Fibroblast of skin of left biceps (primary cell): ENCODE measurements at regions not wholly inside any gene's neighbourhood (a gene's known extent, or its start where the extent isn't known, plus 50 kb on each side); places are given as distances from the start of the nearest gene placed in this dataset.

Source experiments
- DNase-seq, 2 experiments: peaks; one replicate each; pipeline ENCODE4 v3.0.0-alpha.2; 2013; ENCODE audit warnings: low read depth in 2 of 2

DNA sequence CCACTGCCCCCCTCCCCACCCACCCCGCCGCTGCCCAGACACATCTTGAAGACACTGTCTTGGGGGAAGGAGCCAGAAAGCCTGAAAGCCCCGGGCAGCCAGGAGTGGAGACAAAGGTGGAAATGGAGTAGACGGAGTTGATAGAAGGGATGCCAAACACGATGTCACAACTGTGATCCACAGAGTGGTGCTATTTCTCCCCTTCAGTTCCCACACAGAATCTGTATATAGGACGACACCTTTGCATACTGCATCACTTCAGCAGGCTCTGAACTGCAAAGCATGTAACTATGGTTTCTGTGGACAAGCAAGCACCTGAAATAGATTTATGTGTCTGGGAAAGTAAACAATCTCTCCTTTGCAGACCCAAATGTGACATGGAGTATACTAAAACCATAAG is 56.4 kb upstream of the F13A1 start:
- DNase-seq = no peak

DNA sequence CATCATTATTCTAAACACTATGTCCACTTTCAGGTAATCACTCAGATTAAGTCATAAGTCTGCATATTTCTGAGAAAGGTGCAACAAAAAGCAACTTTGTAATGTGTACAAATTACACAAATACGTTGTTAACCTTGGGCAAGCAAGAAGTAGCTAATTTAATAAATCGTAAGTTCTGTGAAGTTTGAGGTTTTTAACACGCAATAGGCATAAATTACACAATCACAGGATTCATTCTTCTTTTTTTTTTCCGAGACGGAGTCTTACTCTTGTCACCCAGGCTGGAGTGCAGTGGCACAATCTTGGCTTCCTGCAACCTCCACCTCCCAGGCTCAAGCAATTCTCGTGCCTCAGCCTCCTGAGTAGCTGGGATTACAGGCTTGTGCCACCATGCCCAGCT is 57.2 kb upstream of the F13A1 start:
- no peak for DNase-seq

DNA sequence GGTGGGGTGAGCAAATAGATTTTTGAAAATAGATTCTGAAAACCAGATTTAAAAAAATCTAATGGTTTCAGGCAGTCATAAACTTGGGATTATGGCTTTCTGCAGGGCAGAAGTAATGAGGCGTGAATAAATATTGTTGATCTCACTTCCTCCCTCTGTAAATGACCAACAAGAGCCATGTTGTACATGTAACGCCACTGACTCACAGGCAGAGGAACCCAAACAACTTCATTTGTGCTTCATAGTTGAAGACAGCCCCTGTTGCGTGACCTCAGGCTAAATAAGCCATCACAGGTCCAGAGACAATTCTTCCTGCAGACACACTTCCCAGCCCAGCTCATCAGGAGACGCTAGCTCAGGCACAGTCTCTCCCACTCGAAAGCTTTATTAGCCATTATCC is 59.1 kb upstream of the F13A1 start:
- DNase-seq = no peak

GRCh38 chr6:6384520-6384919 is 64.1 kb upstream of the F13A1 start:
- no peak for DNase-seq

DNA sequence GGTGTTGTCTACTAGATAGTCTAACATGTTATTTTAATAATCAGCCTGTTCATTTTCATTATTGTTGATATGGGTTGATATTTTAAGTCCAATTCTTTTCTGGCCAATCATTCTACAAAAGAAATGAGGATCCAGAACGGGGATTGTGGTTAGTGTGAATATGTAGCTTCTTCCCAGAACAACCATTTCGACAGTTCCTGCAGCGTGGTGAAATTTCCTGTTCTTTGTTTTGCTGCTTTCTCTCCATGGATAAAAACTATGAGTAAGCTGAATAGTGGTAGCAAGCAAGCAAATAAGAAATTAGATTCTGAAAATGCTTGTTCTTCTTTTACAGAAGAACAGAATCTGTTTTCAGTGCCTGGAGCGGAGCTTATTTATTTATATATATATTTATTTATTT is 65.5 kb upstream of the F13A1 start:
- DNase-seq = no peak

DNA sequence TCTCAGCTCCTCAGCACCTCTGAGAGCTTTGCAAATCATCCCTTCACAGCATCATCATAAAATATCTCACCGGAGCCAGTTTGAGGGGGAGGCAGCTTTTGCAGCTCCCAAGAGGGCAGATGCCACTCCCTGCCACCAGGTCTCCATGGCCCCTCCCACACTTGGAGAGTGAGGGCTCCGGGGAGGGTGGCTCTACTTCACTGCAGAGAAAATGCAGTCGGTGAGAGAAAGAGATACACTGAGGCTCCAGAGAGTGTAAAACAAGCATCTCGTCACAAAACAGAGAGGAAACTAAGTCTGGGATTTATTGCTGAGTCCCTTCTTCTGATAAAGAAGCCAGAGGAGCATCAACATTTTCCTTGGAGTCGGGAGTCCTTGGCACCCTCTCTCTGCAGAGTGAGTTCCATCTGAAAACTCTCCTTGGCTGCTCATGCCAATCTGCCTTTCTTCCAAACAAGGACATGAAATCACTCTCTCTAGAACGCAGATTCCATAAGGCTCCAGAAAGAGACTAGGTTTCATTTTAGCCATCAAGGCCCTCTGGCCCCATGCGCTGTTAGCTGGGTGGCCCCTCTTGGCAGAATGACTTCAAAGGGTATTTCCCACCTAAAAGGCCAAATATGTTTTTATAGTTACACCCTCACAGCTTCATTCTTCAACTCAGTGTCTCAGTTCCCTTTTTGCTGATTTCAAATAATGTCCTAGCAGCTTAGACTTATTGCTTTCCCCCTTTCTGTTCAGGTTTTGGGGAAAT is 70.6 kb upstream of the F13A1 start:
- no peak for DNase-seq

GRCh38 chr6:6392214-6393068 is 72.0 kb upstream of the F13A1 start:
- no peak for DNase-seq

DNA sequence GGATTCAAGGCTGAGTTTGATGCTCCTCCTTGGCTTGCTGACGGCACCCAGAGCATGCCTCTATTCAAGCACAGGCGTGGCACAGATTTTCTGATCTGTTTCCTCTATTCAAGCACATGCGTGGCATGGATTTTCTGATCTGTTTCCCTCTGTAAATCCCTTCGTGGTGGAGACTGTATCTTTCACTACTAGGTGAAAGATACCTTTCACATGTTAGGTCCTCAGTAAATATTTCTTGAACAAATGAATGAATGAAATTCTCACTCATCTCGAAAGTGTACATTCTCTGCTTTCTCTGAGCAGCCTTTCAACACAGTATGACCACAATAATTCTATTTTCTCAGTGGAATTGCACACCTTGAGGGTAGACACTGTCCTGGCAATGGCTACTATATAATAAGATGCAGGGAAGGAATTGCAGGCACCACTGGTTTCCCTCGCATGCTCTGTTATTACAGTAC is 72.6 kb upstream of the F13A1 start:
- DNase-seq = no peak

GRCh38 chr6:6395581-6396197 is 75.2 kb upstream of the F13A1 start:
- no peak for DNase-seq

GRCh38 chr6:6397842-6398241 is 77.4 kb upstream of the F13A1 start:
- DNase-seq = no peak

DNA sequence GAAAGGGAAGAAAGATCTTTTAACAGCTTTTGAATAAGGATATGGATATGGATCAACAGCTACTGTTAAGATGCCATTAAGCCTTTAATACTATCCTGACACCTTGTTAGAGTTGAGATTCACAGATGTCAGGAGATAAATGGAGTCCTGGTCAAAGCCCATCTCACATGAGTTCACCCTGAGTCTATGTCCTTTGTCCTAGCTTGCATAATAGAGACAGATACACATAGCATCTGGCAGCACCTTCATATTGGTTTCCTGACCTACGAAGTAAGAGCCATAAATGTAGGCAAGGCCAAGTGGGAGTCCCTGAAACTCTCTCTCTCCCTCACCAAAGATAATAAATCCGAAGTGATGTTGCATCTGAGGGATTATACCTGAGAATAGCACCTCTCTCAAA is 79.1 kb upstream of the F13A1 start:
- no peak for DNase-seq

- DNase-seq = no peak
Observed at GRCh38 chr6:6401401-6401800, 80.9 kb upstream of the F13A1 start.

GRCh38 chr6:6402006-6402405 is 81.5 kb upstream of the F13A1 start:
- DNase-seq = no peak

DNA sequence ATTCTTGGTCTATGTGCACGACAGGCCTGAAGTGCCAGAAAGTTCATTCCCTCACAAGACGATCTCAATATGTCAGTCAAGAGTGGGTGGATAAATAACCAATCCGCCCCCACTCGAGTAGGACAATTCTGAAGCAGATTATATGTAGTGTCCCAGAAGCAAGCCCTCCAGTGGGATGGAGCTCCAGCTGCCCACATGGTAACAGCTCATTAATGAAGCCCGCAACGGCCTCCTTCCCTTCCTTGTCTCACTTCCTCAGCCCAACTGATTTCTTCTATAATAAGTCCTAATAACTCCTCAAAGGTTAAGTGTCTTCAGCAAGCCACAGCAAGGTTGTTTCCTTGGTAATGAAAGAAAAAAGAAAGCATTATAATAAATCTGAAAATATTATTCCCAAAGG is 82.1 kb upstream of the F13A1 start:
- DNase-seq = no peak

DNA sequence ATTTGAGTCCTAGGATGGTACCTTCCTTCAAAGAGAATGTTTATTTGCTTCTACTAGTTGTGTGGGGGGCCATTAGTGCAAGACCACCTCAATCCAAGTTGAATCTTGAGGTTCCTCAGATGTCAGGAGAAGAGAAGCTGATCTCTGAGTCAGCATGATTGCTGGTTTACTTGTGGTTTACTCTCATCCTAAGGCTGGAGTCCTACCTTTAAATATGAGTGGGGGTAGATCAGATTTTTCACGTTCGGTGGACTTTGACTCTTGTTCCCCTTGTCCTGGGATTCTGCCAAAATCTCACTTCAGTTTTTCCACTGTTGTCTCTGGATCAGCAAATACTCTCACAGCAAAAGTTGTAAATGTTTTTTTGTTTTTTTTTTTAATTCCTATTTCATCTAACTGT is 84.6 kb upstream of the F13A1 start:
- no peak for DNase-seq

GRCh38 chr6:6405997-6406714 is 85.7 kb upstream of the F13A1 start:
- no peak for DNase-seq

- no peak for DNase-seq
Observed at GRCh38 chr6:6406715-6407070, 86.2 kb upstream of the F13A1 start.

GRCh38 chr6:6407071-6407741 is 86.7 kb upstream of the F13A1 start:
- peak; percentile 35 to 38 for DNase-seq

GRCh38 chr6:6409397-6410030 is 89.1 kb upstream of the F13A1 start:
- no peak for DNase-seq

DNA sequence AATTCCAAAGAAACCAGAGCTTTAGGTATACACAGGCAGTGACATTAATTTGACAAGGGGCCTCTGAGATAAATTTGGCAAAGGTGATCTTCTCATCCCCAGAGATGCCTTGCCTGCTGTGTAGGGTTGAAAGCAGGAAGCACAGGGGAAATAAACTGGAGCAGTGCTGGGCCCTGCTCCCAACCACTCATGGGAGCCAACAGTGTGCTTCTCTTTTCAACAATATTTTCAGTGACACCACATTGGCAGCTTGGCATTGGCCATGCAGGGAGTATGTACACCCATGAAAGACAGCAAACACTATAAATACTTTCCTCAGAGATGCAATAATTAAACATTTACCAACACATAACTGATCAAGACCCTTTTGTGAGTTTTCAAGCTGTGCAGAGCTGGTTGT is 90.7 kb upstream of the F13A1 start:
- DNase-seq = no peak

DNA sequence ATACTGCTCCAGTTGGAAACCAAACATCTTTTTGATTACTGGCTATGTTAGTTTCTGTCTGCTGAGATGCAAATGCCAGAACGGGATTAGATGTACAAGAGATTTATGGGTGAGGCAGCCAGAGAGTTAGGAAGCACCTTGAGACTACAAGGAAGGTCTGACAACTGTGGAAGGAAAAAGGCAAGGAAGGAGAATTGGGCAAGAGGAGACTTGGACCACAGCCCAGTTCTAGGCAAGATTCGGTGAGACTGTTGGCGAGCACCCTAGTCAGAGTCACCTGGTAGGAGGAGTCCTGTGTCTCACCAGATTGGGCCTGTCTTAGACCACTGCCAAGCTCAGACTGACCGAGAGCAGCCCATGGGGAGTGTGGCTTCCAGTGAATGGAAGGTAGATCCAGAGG is 91.8 kb upstream of the F13A1 start:
- DNase-seq = no peak
